SK-MEL-5 (cell line): ENCODE measurements at regions not wholly inside any gene's neighbourhood (a gene's known extent, or its start where the extent isn't known, plus 50 kb on each side); places are given as distances from the start of the nearest gene placed in this dataset.
"Not testable (repeated sequence)": the region's sequence is repeated elsewhere in the genome, so short reads cannot be mapped to it uniquely, and the experiment has no call there.

Experiments used
- DNase-seq: peaks from one replicate; pipeline ENCODE4 v3.0.0-alpha.2; 2016; ENCODE audit warnings: low read depth, low spot score
- in situ Hi-C: cut with HindIII; loops from 2 replicates; pipeline ENCODE4 v1.10.0; 2016; ENCODE audit warnings: low sequenced_read_pairs, high pct_unique_total_duplicates, low pct_unique_long_range_greater_than_20kb
- small RNA-seq, 2 experiments: library from RNA; depleted of rRNA; stranded (forward); fragments of <200 nt; gene quantifications; one replicate each; pipeline ENCODE3, GENCODE V24; 2014

DNA sequence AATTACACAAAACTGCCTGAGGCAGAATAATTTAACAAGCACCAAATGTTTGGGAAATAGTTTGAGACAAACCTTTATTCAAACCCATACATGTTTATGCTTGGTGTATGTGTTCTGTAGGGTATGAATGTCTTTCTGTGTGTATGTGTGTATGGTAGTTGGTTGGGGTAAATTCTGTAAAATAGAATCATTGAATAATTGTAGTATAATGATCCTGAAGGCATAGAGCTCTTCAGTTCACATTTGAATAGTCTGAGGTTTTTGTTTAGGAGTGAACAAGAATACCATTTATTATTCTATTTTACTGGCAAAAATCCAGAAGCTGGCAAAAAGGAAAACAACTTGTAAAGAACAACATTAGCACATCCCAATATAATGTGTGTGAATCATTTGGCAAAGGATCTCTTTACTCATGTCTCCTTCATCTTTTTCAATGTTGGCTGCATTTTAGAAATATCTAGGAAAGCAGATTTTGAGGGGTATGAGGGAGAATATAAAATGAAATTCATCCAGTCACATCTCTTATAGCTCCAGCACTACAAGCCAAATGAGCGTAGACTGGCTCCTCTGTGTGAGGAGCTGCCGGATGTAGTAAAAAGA is 70.4 kb upstream of the XIST start:
- DNase-seq = peak; percentile 75
- in situ Hi-C loops = no loop called here

DNA sequence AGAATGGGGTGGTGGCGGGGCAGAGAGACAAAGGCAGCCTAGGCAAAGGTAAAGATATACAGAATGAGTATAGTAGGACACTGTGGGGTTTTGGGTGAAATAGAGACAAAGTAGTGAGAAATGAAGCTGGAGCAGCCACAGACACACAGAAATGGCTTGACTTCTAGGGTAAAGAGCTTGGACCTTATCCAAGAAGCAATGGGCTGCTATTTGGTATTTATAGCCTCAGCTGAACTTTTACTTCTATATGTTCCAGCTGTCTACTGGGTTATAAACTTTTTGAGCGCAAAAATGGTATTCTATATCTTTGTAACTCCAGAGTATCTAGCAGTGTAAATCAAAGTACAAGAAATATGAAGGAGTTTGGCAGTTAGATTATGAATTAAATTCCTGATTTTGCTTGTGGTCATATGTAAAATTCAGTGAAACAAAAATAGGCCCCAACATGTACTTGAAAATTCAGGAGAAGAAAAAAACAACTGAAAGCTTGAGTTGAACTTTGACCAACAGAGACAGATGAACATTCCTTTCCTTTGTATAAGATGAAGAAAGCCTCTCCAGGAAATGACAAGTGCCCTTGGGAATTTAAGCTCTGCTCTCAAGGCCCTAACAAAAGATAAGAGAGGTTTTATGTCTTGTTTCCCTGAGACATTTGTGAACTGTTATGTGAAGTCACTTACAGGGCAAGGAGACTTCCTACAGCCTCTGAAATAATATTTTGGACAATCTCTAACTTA is 64.6 kb upstream of the XIST start:
- peak; percentile 52 for DNase-seq
- in situ Hi-C loops = no loop called here

DNA sequence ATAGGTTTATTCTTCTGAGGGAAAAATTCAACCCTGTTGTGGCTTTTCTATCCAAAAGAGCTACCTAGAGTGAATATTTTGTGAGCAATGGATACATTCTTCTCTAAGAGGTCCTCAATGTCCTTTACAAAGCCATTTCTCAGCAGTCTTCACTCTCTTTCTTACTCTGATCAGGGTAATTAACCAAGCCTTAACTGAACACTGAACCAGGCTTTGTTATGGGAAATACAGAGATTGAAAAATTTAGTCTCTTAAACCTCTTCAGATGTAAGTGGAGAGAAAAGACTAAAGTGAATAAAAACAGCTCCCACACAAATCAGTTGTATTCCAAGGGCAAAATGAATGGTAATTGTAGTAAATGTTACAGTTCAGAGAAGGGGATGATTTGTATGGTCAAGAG is 64.0 kb upstream of the XIST start:
- in situ Hi-C loops = no loop called here
- DNase-seq = no peak

DNA sequence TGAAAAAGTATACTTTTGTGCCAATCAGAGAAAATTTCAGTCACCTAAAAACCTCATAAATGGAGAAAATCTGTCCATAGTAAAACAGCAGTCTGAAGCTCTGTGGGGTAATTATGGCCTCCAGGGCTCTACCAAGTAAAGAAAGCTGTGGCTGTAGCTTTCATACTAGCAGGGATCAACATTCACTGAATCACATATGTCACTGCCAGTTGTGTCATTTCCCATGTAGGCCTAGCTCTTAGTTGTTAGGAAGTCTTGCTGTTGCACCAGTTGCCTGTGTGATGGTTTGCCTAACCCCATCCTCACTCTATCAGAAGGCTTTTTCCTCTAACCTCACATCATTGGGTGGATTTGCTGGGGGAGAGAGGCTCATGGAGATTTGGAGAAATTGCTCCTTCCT is 62.3 kb upstream of the XIST start:
- not testable (repeated sequence) for DNase-seq

DNA sequence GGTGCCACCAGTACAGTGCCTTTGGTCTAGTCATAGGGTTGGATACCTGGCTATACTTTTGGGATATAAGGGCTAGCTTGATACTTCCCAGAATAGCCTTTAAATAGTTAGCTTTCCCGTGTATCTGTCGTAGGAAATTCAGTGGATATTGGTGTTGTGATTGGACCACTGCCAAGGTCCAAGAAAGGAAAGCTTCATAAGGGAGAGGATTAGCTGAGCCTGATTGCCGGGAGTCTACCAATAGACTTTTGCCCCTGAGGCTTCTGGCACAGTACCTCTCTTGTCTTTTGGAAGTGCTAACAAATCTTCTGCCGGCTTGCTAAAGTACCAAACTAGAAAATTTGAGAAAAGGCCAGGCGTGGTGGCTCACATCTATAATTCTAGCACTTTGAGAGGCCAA is 61.1 kb upstream of the XIST start:
- peak; percentile 77 for DNase-seq
- in situ Hi-C loops = no loop called here

More for the DNA sequence above, 62.3 kb upstream of the XIST start:
- in situ Hi-C loops = not testable (repeated sequence)

DNA sequence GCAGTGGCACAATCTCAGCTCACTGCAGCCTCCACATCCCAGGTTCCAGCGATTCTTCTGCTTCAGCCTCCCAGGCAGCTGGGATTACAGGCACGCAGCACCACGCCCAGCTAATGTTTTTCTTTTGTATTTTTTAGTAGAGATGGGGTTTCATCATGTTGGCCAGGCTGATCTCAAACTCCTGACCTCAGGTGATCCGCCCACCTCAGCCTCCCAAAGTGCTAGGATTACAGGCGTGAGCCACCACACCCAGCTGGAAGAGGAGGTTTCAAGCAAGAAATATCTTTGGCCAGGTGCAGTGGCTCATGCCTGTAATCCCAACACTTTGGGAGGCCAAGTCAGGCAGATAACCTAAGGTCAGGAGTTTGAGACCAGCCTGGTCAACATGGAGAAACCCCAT is 59.4 kb upstream of the XIST start:
- in situ Hi-C loops = not testable (repeated sequence)

DNA sequence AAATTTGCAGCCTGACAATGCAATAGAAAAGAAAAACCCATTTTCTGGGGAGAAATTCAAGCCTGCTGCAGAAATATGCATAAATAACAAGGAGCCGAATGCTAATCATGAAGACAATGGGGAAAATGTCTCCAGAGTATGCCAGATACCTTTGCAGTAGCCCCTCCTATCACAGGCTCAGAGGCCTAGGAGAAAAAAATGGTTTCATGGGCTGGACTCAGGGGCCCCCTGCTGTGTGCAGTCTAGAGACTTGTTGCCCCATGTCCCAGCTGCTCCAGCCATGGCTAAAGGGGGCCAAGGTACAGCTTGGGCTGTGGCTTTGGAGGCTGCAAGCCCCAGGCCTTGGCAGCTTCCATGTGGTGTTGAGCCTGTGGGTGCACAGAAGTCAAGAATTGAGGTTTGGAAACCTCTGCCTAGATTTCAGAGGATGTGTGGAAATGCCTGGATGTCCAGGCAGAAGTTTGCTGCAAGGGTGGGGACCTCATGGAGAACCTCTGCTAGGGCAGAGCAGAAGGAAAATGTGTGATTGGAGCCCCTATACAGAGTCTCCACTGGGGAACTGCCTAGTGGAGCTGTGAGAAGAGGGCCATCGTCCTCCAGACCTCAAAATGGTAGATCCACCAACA is 53.3 kb upstream of the XIST start:
- DNase-seq = not testable (repeated sequence)

More for the DNA sequence above, 59.4 kb upstream of the XIST start:
- DNase-seq = not testable (repeated sequence)

DNA sequence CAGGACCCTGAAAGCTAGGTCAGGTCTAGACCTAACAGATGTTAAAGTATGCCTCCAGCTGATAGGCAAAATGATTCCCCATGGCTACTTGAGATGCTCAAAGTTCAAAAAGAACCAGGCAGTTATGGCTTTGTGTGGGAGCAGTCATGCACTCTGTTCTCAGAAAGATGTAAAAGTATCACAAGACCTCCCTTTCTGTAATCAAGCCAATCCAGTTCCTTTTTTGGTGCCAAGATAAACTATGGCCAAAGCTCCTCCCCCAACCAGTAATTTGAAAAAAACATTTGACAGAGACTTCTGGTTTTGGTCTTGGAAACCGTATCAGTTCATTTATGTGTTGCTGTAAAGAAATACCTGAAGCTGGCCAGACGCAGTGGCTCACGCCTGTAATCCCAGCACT is 51.4 kb upstream of the XIST start:
- in situ Hi-C loops = no loop called here
- no peak for DNase-seq

More for the DNA sequence above, 53.3 kb upstream of the XIST start:
- in situ Hi-C loops = not testable (repeated sequence)

Small RNA genes lying in the stretch of these regions (small RNA-seq; reads per million reads assigned to genes)
- gene ATP5MDP1 (0 to 0.19 reads per million in 2 experiments), gene DDX3P2 (0 reads per million in 2 experiments), gene MIR374B (0.02 to 8.1 reads per million in 2 experiments), gene MIR421 (1.3 to 128 reads per million in 2 experiments), gene RF02124 (0 reads per million in 2 experiments), gene RF02125 (0 reads per million in 2 experiments)
